Heart left ventricle (tissue), 13 donors: ENCODE measurements at regions not wholly inside any gene's neighbourhood (a gene's known extent, or its start where the extent isn't known, plus 50 kb on each side); places are given as distances from the start of the nearest gene placed in this dataset.

Experiments
- POLR2A ChIP-seq, 2 donors: fragments of 450-650 bp; IDR thresholded peaks; one replicate each; pipeline ENCODE4 v1.6.1; 2017; ENCODE audit warnings: antibody characterized with exemption in 2 of 2, mild to moderate bottlenecking in 2 of 2, moderate library complexity in 2 of 2
- TF ChIP-seq, protein P1 (sequence below), 12 donors: fragments of 200-600 bp; sonication (generic) in 4 of 12; IDR thresholded peaks; one replicate each; pipeline versions ENCODE4 v1.5.0 to v1.8.0; 2018 to 2022; ENCODE audit warnings: antibody characterized with exemption in 12 of 12, mild to moderate bottlenecking in 5 of 12
- donor health status: ischemic (EF 13 %, LVEDD 7.1; RV severe dilation, severe dysfunction).
- donor health status: DM: no; HTN: yes; CAD: no.
- donor health status: DM: no; HTN: no; CAD: no.
- donor health status: ischemic (EF 25% LVEDD 6.9; RV normal size, moderate dysfunction).
- donor health status: ischemic (EF 25% LVEDD 5.7; RV mildly dilated, moderate dysfunction).
- donor health status: ischemic (EF 35%, LVEDD 5.7; RV mildly dilated, moderate dysfunction).
- donor health status: nonischemic (EF 11% LVEDD 7.7; RV severe dilation, severe dysfunction).
- donor health status: DM: yes; HTN: yes; CAD: no.
- donor health status: PGD.
- donor health status: ischemic (EF 29% LVEDD 5.4; RV normal size, mild dysfunction).
- donor health status: nonischemic (EF 23%, LVEDD 6.1; RV moderate dilation, normal function).

- TF ChIP-seq, protein P1, sequence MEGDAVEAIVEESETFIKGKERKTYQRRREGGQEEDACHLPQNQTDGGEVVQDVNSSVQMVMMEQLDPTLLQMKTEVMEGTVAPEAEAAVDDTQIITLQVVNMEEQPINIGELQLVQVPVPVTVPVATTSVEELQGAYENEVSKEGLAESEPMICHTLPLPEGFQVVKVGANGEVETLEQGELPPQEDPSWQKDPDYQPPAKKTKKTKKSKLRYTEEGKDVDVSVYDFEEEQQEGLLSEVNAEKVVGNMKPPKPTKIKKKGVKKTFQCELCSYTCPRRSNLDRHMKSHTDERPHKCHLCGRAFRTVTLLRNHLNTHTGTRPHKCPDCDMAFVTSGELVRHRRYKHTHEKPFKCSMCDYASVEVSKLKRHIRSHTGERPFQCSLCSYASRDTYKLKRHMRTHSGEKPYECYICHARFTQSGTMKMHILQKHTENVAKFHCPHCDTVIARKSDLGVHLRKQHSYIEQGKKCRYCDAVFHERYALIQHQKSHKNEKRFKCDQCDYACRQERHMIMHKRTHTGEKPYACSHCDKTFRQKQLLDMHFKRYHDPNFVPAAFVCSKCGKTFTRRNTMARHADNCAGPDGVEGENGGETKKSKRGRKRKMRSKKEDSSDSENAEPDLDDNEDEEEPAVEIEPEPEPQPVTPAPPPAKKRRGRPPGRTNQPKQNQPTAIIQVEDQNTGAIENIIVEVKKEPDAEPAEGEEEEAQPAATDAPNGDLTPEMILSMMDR (IDR thresholded peaks at IDR 0.05) = no peak
- no peak for TF ChIP-seq POLR2A (IDR thresholded peaks at IDR 0.05)
Measured at GRCh38 chr6:109912952-109913351, 65.2 kb upstream of the GPR6 start.
